Retinal pigment epithelial cell (primary cell): ENCODE measurements at regions not wholly inside any gene's neighbourhood (a gene's known extent, or its start where the extent isn't known, plus 50 kb on each side); places are given as distances from the start of the nearest gene placed in this dataset.

Experiments used
- DNase-seq: peaks from one replicate; pipeline ENCODE4 v3.0.0-alpha.2; 2010; ENCODE audit warnings: low read depth
- H3K4me3 ChIP-seq: 2 replicates; pipeline ENCODE4 v1.5.1; 2011; ENCODE audit warnings: mild to moderate bottlenecking, low read length, control low read depth, moderate library complexity
- TF ChIP-seq, protein P1 (sequence below): conservative IDR thresholded peaks from 2 replicates; pipeline ENCODE4 v1.5.1; 2011; ENCODE audit warnings: low read depth, low read length, control low read depth, inconsistent platforms

DNA sequence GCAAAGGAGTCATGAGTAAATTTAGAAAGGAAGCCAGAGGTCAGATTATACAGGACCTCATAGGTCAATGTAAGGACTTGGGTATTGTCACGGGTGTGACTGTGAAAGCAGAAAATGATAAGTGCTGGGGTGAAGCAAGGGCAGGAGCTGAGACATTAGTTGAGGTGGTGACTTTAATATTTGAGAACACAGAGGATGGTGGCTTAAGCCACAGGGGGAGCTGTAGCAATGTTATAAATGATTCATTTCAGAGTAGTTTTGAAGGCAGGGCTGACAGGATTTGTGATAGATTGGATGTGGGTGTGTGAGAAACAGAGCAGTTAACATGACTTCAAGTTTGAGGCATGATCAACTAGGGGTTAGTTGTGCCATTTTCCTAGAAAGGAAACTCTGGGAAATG lies 659.9 kb downstream of the EPM2A start:
- TF ChIP-seq, protein P1, sequence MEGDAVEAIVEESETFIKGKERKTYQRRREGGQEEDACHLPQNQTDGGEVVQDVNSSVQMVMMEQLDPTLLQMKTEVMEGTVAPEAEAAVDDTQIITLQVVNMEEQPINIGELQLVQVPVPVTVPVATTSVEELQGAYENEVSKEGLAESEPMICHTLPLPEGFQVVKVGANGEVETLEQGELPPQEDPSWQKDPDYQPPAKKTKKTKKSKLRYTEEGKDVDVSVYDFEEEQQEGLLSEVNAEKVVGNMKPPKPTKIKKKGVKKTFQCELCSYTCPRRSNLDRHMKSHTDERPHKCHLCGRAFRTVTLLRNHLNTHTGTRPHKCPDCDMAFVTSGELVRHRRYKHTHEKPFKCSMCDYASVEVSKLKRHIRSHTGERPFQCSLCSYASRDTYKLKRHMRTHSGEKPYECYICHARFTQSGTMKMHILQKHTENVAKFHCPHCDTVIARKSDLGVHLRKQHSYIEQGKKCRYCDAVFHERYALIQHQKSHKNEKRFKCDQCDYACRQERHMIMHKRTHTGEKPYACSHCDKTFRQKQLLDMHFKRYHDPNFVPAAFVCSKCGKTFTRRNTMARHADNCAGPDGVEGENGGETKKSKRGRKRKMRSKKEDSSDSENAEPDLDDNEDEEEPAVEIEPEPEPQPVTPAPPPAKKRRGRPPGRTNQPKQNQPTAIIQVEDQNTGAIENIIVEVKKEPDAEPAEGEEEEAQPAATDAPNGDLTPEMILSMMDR: peak; percentile 11
- no peak overlapping the region for H3K4me3 ChIP-seq
- DNase-seq: no peak

DNA sequence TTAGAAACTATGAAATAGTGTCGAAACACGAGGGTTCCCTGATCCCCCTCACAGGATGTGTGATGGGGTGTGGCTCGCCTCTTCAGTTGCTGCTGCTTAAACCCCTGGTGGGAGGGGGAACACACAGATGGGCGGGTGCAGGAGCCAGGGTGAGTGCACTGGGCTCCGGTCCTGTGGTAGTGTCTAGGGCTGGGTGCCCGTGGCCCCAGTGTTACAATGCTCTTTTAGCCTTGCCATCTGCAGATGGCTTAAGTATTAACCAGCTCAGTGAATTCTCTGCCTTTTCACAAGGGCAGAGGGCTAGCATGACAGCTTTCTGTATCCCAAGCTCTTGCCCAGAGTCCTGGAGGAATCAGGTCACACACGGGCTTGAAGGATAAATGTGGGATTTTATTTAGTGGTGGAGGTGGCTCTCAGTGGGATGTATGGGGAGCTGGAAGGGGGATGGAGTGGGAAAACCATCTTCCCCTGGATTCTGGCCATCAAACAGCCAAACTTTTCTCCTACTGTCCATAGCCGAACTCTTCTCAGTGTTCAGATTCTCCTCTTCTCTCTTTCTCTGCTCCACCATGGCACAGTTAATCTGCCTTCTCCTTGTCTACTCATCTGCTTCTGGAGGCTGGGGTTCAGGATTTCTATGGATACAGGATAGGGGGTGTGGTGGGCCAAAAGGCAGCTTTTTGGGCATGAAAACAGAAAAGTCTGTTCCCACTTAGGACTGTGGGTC lies 659.0 kb downstream of the EPM2A start:
- H3K4me3 ChIP-seq: no peak overlapping the region
- DNase-seq: no peak
- TF ChIP-seq, protein P1: no peak

DNA sequence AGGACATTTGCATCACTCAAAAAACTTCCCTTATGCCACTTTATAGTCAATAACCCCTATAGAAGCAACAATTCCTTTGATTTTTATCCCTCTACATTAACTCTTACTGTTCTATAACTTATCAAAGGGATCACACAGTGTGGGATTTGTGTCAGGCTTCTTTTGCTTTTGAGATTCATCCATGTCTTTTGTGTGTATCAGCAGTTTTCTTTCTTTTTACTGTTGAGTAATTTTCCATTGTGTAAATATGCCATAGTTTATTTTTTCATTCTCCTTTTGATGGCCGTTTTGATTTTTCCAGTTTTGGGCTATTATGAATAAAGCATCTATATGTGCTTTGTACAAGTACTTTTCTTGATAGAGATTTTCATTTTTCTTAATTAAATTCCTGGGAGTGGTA lies 657.9 kb downstream of the EPM2A start:
- TF ChIP-seq, protein P1: no peak
- H3K4me3 ChIP-seq: no peak overlapping the region
- no peak for DNase-seq

- H3K4me3 ChIP-seq: no peak overlapping the region
- TF ChIP-seq, protein P1: no peak
- DNase-seq: no peak
These were observed 654.7 kb downstream of the EPM2A start for GRCh38 chr6:145080651-145081050.

GRCh38 chr6:145081677-145082076 lies 653.6 kb downstream of the EPM2A start:
- TF ChIP-seq, protein P1: no peak
- H3K4me3 ChIP-seq: no peak overlapping the region

GRCh38 chr6:145082359-145082758 lies 653.0 kb downstream of the EPM2A start:
- TF ChIP-seq, protein P1: no peak
- no peak overlapping the region for H3K4me3 ChIP-seq
- no peak for DNase-seq

More at GRCh38 chr6:145081677-145082076, 653.6 kb downstream of the EPM2A start:
- DNase-seq: no peak

GRCh38 chr6:145086197-145086596 lies 649.1 kb downstream of the EPM2A start:
- H3K4me3 ChIP-seq: no peak overlapping the region
- DNase-seq: no peak
- TF ChIP-seq, protein P1: no peak
